Upper lobe of left lung (tissue), 6 donors: ENCODE measurements at regions not wholly inside any gene's neighbourhood (a gene's known extent, or its start where the extent isn't known, plus 50 kb on each side); places are given as distances from the start of the nearest gene placed in this dataset.

Source experiments
- ATAC-seq, 2 donors: fragments of 200-7000 bp; cut with Tn5 transposase; one replicate each; pipeline ENCODE4 v1.9.1; 2022; ENCODE audit warnings: mild to moderate bottlenecking in 2 of 2, moderate library complexity in 2 of 2; ENCODE audit not compliant: low FRiP score in 2 of 2
- DNase-seq, 2 donors: peaks; one replicate each; pipeline ENCODE4 v3.0.0-alpha.2; 2019 to 2020
- H3K27ac ChIP-seq, 4 donors: fragments of 200-600 bp; sonication (generic); one replicate each; pipeline ENCODE4 v1.5.1; 2016 to 2019
- H3K27me3 ChIP-seq, 4 donors: fragments of 200-600 bp; sonication (generic); one replicate each; pipeline ENCODE4 v1.5.1; 2017 to 2019
- H3K36me3 ChIP-seq, 4 donors: fragments of 200-600 bp; sonication (generic); one replicate each; pipeline ENCODE4 v1.5.1; 2016 to 2019
- H3K4me1 ChIP-seq, 4 donors: fragments of 200-600 bp; sonication (generic); one replicate each; pipeline ENCODE4 v1.5.1; 2018 to 2019
- H3K4me3 ChIP-seq, 4 donors: fragments of 200-600 bp; sonication (generic); one replicate each; pipeline ENCODE4 v1.5.1; 2017 to 2019; ENCODE audit warnings: mild to moderate bottlenecking in 2 of 4, moderate library complexity in 1 of 4
- H3K9me3 ChIP-seq, 4 donors: fragments of 200-600 bp; sonication (generic); one replicate each; pipeline ENCODE4 v1.5.1; 2018 to 2019
- EP300 ChIP-seq, 4 donors: sonication (generic); formaldehyde crosslinking; IDR thresholded peaks; one replicate each; pipeline ENCODE4 v1.5.1; 2017; ENCODE audit warnings: antibody characterized with exemption in 4 of 4, control low read depth in 2 of 4
- POLR2A ChIP-seq, 4 donors: fragments of 450-650 bp; IDR thresholded peaks; one replicate each; pipeline ENCODE4 v1.5.1; 2016 to 2017; ENCODE audit warnings: antibody characterized with exemption in 4 of 4, mild to moderate bottlenecking in 2 of 4
- POLR2AphosphoS5 ChIP-seq, 2 donors: sonication (generic); formaldehyde crosslinking; IDR thresholded peaks; one replicate each; pipeline ENCODE4 v1.5.1; 2017; ENCODE audit warnings: antibody characterized with exemption in 2 of 2
- WGBS, 2 donors: methylation state at CpG; one replicate each; pipeline ENCODE4 v1.1.5; 2017 to 2018; 5-methylcytosine and 5-hydroxymethylcytosine counted together
- TF ChIP-seq, protein P1 (sequence below), 6 experiments: fragments of 450-650 bp in 4 of 6; fragments of 200-600 bp in 2 of 6; sonication (generic) in 2 of 6; IDR thresholded peaks; one replicate each; pipeline ENCODE4 v1.5.1; 2016 to 2019; ENCODE audit warnings: antibody characterized with exemption in 6 of 6
- donor health status: DM: no; HTN: no; CAD: no; lungs with moderate emphysema.
- donor health status: DM: no; HTN: yes; CAD: no; lungs with severe emphysema.

DNA sequence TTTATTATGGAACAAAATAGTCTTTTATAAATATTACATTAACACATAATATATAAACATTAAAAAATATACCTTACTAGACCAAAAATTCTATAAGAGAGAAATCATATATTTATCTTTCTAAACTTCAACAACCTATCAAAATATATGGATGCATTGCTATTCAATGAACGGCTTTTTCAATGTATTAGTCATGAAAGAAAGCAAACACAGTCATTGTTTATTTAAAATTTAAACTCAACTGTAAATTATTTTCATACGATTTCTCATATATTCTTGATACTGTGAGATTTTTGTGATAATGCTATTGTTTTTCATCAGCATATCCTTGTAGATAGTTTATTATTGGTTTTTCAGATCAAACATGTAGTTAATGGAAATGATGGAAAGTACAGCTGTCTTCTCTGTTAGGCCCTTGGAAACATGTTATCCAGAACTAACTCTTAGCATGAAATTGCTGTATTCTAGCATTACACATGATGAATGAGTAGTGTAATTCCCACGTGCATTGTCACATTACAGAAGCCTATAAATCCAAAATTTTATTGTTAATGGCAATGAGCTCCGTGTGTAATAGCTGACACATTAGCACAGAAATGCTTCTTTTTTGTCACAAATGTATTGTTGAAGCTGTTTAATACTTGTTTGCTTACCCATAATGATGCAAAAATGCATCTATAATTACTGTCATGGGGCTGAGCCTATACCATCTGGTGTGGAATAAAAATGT, 1639.9 kb downstream of the SLITRK5 start:
- DNase-seq (no peak), ATAC-seq (no peak)
- no peaks in the 10 kb centered on the region for H3K27me3 ChIP-seq
- H3K9me3 ChIP-seq = no peaks in the 10 kb centered on the region
- 76 to 84% methylated on average over 4 of the region's 4 CpGs for WGBS, 2 donors
- H3K4me1 ChIP-seq = no peaks in the 10 kb centered on the region
- TF ChIP-seq POLR2A (IDR thresholded peaks at IDR 0.05) = no peak
- no peak for TF ChIP-seq EP300 (IDR thresholded peaks at IDR 0.05)
- TF ChIP-seq POLR2AphosphoS5 (IDR thresholded peaks at IDR 0.05) = no peak
- no peak overlapping the region for H3K4me3 ChIP-seq
- no peak overlapping the region for H3K27ac ChIP-seq
- no peaks in the 10 kb centered on the region for H3K36me3 ChIP-seq

DNA sequence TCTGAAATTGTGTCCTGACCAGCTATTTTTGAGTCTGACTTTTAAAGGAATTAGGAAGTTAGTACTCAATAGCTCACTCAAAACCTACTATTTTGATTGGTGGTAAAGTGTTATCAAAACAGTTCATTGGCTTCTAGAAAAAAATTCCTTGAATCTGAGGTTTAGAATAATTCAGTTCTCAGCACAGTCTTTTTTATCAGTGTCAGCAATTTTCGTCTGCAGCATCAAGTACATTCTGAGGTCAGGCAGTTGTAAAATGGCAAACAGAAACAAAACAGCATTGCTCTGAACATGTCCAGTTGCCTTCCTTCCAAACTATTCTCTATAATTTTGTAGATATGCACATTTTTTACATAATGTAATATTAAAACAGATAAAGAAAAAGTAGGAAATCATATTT, 1644.1 kb downstream of the SLITRK5 start:
- no peaks in the 10 kb centered on the region for H3K4me1 ChIP-seq
- WGBS, 2 donors = 31 to 42% methylated on average over 1 of the region's 1 CpG
- no peaks in the 10 kb centered on the region for H3K9me3 ChIP-seq
- no peak for ATAC-seq
- H3K27ac ChIP-seq = no peak overlapping the region
- DNase-seq = no peak
- TF ChIP-seq POLR2A (IDR thresholded peaks at IDR 0.05) (no peak), POLR2AphosphoS5 (IDR thresholded peaks at IDR 0.05) (no peak), EP300 (IDR thresholded peaks at IDR 0.05) (no peak)
- TF ChIP-seq, protein P1, sequence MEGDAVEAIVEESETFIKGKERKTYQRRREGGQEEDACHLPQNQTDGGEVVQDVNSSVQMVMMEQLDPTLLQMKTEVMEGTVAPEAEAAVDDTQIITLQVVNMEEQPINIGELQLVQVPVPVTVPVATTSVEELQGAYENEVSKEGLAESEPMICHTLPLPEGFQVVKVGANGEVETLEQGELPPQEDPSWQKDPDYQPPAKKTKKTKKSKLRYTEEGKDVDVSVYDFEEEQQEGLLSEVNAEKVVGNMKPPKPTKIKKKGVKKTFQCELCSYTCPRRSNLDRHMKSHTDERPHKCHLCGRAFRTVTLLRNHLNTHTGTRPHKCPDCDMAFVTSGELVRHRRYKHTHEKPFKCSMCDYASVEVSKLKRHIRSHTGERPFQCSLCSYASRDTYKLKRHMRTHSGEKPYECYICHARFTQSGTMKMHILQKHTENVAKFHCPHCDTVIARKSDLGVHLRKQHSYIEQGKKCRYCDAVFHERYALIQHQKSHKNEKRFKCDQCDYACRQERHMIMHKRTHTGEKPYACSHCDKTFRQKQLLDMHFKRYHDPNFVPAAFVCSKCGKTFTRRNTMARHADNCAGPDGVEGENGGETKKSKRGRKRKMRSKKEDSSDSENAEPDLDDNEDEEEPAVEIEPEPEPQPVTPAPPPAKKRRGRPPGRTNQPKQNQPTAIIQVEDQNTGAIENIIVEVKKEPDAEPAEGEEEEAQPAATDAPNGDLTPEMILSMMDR (IDR thresholded peaks at IDR 0.05) = no peak
- no peak overlapping the region for H3K4me3 ChIP-seq
- no peaks in the 10 kb centered on the region for H3K27me3 ChIP-seq
- H3K36me3 ChIP-seq = no peaks in the 10 kb centered on the region

DNA sequence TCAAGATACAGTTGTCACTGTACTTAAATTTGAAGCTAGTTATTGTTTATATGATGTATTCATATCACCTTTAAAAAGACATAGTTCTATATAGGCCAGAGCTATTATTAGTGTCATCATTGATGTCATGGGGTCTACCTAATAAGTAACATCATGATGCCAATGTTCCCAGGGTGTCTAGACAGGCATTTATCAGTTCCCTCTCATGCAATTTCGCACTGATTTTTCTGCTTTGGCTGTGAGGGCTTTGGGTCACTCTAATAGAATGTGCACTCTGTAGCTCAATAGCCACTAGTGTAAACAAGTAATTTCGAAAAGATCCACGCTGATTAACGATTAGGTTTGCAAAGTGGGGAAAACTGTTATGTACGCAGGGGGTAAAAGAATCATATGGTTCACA, 1651.3 kb downstream of the SLITRK5 start:
- TF ChIP-seq POLR2A (IDR thresholded peaks at IDR 0.05) = no peak
- TF ChIP-seq, protein P1 (IDR thresholded peaks at IDR 0.05) = no peak
- no peak for TF ChIP-seq EP300 (IDR thresholded peaks at IDR 0.05)
- TF ChIP-seq POLR2AphosphoS5 (IDR thresholded peaks at IDR 0.05) = no peak
- Histone ChIP-seq H3K27ac (no peak overlapping the region), H3K27me3 (no peaks in the 10 kb centered on the region), H3K36me3 (no peaks in the 10 kb centered on the region), H3K4me3 (no peak overlapping the region), H3K4me1 (no peaks in the 10 kb centered on the region), H3K9me3 (no peaks in the 10 kb centered on the region)
- ATAC-seq = no peak
- WGBS, 2 donors = 60 to 67% methylated on average over 5 of the region's 5 CpGs
- no peak for DNase-seq

DNA sequence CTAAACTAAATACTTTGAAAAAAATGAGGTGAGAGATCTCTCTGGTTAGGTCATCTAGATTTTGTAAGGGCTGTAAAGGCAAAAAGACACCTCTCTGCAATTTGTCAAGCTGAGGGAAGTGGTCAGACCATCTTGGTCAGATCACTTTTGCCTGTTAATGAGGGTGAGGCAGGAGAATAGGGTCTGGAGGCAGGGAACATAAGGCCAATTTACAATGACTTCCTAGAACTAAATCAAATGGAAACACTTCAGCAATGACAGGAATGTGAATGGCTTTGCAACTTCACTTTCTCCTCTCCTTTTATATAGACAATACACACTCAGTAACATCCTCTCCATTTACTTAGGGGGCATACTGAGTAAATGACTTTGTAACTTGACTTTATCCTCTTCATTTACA, 1653.4 kb downstream of the SLITRK5 start:
- ATAC-seq (no peak), DNase-seq (no peak)
- H3K9me3 ChIP-seq = no peaks in the 10 kb centered on the region
- H3K27ac ChIP-seq = no peak overlapping the region
- no peaks in the 10 kb centered on the region for H3K36me3 ChIP-seq
- no peaks in the 10 kb centered on the region for H3K4me1 ChIP-seq
- H3K4me3 ChIP-seq = no peak overlapping the region
- TF ChIP-seq POLR2A (IDR thresholded peaks at IDR 0.05) (no peak), POLR2AphosphoS5 (IDR thresholded peaks at IDR 0.05) (no peak), EP300 (IDR thresholded peaks at IDR 0.05) (no peak)
- TF ChIP-seq, protein P1 (IDR thresholded peaks at IDR 0.05) = no peak
- H3K27me3 ChIP-seq = no peaks in the 10 kb centered on the region

DNA sequence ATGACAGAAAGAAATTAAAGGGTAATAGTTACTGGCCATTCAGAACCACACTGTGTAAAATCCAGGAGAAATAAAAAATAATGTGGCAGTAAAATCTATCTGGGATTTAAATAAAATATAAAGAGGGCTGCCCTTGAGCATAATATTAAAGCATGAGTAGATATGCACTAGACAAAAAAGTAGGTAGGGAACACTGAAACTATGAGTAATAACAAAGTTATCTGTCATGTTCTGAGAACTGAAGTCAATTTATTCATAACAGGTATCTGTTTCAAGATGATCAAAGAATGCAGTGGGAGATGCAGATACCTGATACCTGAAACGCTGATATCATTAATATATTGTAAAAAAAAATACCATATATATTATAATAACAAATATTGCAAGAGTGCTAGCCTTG, 1672.0 kb downstream of the SLITRK5 start:
- no peak overlapping the region for H3K4me3 ChIP-seq
- H3K9me3 ChIP-seq = no peaks in the 10 kb centered on the region
- ATAC-seq (no peak), DNase-seq (no peak)
- 71 to 86% methylated on average over 1 of the region's 1 CpG for WGBS, 2 donors
- no peak overlapping the region for H3K27ac ChIP-seq
- H3K27me3 ChIP-seq = no peaks in the 10 kb centered on the region
- H3K36me3 ChIP-seq = no peaks in the 10 kb centered on the region
- no peaks in the 10 kb centered on the region for H3K4me1 ChIP-seq
- TF ChIP-seq POLR2AphosphoS5 (IDR thresholded peaks at IDR 0.05) = no peak
- TF ChIP-seq, protein P1 (IDR thresholded peaks at IDR 0.05) = no peak
- TF ChIP-seq POLR2A (IDR thresholded peaks at IDR 0.05) = no peak
- no peak for TF ChIP-seq EP300 (IDR thresholded peaks at IDR 0.05)
